RWPE1 (cell line): ENCODE measurements at regions not wholly inside any gene's neighbourhood (a gene's known extent, or its start where the extent isn't known, plus 50 kb on each side); places are given as distances from the start of the nearest gene placed in this dataset.
"Not testable (repeated sequence)": the region's sequence is repeated elsewhere in the genome, so short reads cannot be mapped to it uniquely, and the experiment has no call there.

Source experiments
- CTCF ChIA-PET: fragments of 350-600 bp; sonication (Branson Sonifier 250); formaldehyde crosslinking; extraction: SDS; loops from one replicate; lab custom pipeline; 2021; lab: Yijun Ruan, JAX
- POLR2A ChIA-PET: fragments of 400-600 bp; formaldehyde crosslinking; extraction: SDS; loops from one replicate; lab custom pipeline; 2020; ENCODE audit warnings: antibody characterized with exemption; ENCODE audit not compliant: low non-redundant PET; lab: Yijun Ruan, JAX
- DNase-seq: peaks from one replicate; pipeline ENCODE4 v3.0.0; 2012; ENCODE audit warnings: low spot score
- H3K27ac ChIP-seq: fragments of 450-650 bp; 2 replicates; pipeline ENCODE4 v1.5.1; 2017
- CTCF ChIP-seq: fragments of 450-650 bp; conservative IDR thresholded peaks from 2 replicates; pipeline ENCODE4 v1.5.1; 2017; ENCODE audit warnings: low read depth, mild to moderate bottlenecking

DNA sequence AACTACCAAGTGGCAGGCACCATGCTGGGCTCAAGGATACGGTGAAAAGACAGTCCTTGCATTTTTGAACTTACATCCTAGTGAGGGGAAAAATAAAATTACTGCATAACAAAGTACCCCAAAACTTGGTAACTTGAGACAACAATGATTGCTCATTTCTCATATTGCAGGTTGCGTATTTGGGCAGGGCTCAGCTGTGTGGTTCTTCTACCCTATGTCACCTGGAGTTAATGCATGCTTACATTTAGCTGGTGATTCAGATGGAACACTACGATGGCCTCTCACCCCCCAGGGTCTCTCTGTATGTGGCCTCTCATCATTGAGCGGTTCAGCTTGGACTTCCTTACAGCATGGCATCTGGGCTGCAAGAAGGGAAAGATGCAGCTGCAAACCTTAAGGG is 60.7 kb upstream of the RBM19 start:
- ChIA-PET POLR2A (no interaction called here), CTCF (no interaction called here)
- TF ChIP-seq CTCF = no peak

GRCh38 chr12:114025935-114026334 is 59.8 kb upstream of the RBM19 start:
- CTCF ChIA-PET = interaction anchor here (0.7 kb wide), 1 partner anchor 428 kb away, joined by 3 read pairs; no protein-coding TSS in a partner anchor
- DNase-seq = no peak
- no peak for TF ChIP-seq CTCF

More for the DNA sequence above, 60.7 kb upstream of the RBM19 start:
- H3K27ac ChIP-seq = no peak overlapping the region
- no peak for DNase-seq

DNA sequence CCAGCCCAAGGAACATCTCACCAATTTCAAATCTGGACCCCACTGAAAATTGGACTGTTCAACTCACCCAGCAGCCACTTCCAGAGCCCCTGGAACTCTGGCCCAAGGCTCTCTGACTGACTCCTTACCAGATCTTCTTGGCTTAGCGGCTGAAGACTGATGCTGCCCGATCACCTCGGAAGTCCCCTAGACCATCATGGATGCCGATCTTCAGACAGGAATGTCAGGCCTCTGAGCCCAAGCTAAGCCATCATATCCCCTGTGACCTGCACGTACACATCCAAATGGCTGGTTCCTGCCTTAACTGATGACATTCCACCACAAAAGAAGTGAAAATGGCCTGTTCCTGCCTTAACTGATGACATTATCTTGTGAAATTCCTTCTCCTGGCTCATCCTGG is 56.0 kb upstream of the RBM19 start:
- CTCF ChIA-PET, DNase-seq, H3K27ac ChIP-seq, POLR2A ChIA-PET: not testable (repeated sequence)

More at GRCh38 chr12:114025935-114026334, 59.8 kb upstream of the RBM19 start:
- POLR2A ChIA-PET = no interaction called here
- H3K27ac ChIP-seq = no peak overlapping the region

DNA sequence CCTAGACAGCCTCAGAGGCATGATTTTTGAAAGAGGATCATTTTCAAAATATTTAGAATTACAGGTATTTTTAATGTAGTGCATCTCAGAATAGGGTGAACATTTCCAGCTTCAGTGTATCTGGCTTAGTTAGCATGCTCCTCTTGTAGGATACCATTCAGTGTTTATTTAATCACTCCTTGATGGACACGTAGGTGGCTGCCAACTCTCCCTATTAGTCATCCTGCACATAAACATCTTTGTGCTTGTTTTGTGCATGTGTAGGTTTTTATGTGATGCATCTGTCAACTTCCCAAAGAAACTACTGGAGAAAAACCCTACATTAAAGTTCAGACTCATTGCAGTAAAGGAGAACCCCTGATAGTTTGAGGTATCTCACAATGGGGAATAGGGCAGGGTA is 52.5 kb upstream of the RBM19 start:
- H3K27ac ChIP-seq = no peak overlapping the region
- peak; percentile 17 for DNase-seq
- POLR2A ChIA-PET = no interaction called here
- CTCF ChIA-PET = interaction anchor here (0.6 kb wide), 1 partner anchor 36 kb away, joined by 3 read pairs; no protein-coding TSS in a partner anchor
- no peak for TF ChIP-seq CTCF
